Gastroesophageal sphincter (tissue), 4 donors: ENCODE measurements at regions not wholly inside any gene's neighbourhood (a gene's known extent, or its start where the extent isn't known, plus 50 kb on each side); places are given as distances from the start of the nearest gene placed in this dataset.
A peak's percentile ranks its signal among the peaks of the same experiment; 100 is the strongest.

Experiments used
- ATAC-seq: fragments of 150-250 bp; one replicate; pipeline ENCODE4 v1.9.1; 2016; ENCODE audit warnings: mild to moderate bottlenecking, moderate library complexity
- H3K27ac ChIP-seq, 4 donors: fragments of 200-600 bp; sonication (generic) in 3 of 4; 1 replicate in 3 of 4; 2 replicates in 1 of 4; pipeline ENCODE4 v1.5.1; 2016 to 2019
- H3K27me3 ChIP-seq: fragments of 200-600 bp; sonication (generic); one replicate; pipeline ENCODE4 v1.5.1; 2019
- H3K36me3 ChIP-seq, 2 donors: fragments of 200-600 bp; sonication (generic); one replicate each; pipeline ENCODE4 v1.5.1; 2019; ENCODE audit warnings: control low read depth in 1 of 2
- H3K4me1 ChIP-seq, 3 donors: fragments of 200-600 bp; sonication (generic); 1 replicate in 2 of 3; 2 replicates in 1 of 3; pipeline ENCODE4 v1.5.1; 2016 to 2019; ENCODE audit warnings: control low read depth in 2 of 3
- H3K4me3 ChIP-seq, 2 donors: fragments of 200-600 bp; sonication (generic); one replicate each; pipeline ENCODE4 v1.5.1; 2019; ENCODE audit warnings: mild to moderate bottlenecking in 1 of 2, moderate library complexity in 1 of 2
- H3K9me3 ChIP-seq, 3 donors: fragments of 200-600 bp; sonication (generic); one replicate each; pipeline ENCODE4 v1.5.1; 2017 to 2019; ENCODE audit warnings: control low read depth in 2 of 3
- EP300 ChIP-seq: sonication (generic); formaldehyde crosslinking; IDR thresholded peaks from one replicate; pipeline ENCODE4 v1.6.1; 2017; ENCODE audit warnings: antibody characterized with exemption, mild to moderate bottlenecking
- POLR2A ChIP-seq, 2 donors: fragments of 450-650 bp; IDR thresholded peaks; one replicate each; pipeline ENCODE4 v1.6.1; 2017; ENCODE audit warnings: antibody characterized with exemption in 2 of 2, mild to moderate bottlenecking in 2 of 2, moderate library complexity in 1 of 2
- POLR2AphosphoS5 ChIP-seq: sonication (generic); formaldehyde crosslinking; IDR thresholded peaks from one replicate; pipeline ENCODE4 v1.6.1; 2017; ENCODE audit warnings: antibody characterized with exemption
- WGBS, 2 donors: methylation state at CpG; one replicate each; pipeline ENCODE4 v1.1.5; 2018; ENCODE audit warnings: low coverage in 1 of 2; 5-methylcytosine and 5-hydroxymethylcytosine counted together
- TF ChIP-seq, protein P1 (sequence below), 4 experiments: fragments of 200-600 bp in 2 of 4; fragments of 450-650 bp in 2 of 4; sonication (generic) in 1 of 4; IDR thresholded peaks; one replicate each; pipeline ENCODE4 v1.5.1; 2017 to 2019; ENCODE audit warnings: antibody characterized with exemption in 4 of 4, mild to moderate bottlenecking in 2 of 4, moderate library complexity in 2 of 4

DNA sequence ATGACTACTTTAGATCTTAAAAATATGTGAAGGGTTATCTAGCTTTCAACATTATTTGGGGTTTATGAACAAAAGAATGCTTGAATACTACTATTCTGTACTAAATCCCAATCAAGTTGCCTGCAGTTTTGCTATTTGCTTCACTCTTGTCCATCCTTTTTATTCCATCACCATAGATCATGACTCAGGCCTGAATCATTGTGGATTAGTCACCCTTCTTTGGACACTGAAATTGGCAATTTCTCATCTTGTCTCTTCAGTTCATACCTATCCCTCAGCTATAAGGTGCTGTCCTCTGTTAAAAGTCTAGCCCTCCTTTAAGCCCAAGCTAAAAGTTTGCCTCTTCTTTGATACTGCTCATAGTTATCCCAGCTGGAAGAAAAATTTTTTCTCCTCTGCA lies 199.1 kb downstream of the CENPW start:
- no peak overlapping the region for H3K27ac ChIP-seq
- TF ChIP-seq, protein P1, sequence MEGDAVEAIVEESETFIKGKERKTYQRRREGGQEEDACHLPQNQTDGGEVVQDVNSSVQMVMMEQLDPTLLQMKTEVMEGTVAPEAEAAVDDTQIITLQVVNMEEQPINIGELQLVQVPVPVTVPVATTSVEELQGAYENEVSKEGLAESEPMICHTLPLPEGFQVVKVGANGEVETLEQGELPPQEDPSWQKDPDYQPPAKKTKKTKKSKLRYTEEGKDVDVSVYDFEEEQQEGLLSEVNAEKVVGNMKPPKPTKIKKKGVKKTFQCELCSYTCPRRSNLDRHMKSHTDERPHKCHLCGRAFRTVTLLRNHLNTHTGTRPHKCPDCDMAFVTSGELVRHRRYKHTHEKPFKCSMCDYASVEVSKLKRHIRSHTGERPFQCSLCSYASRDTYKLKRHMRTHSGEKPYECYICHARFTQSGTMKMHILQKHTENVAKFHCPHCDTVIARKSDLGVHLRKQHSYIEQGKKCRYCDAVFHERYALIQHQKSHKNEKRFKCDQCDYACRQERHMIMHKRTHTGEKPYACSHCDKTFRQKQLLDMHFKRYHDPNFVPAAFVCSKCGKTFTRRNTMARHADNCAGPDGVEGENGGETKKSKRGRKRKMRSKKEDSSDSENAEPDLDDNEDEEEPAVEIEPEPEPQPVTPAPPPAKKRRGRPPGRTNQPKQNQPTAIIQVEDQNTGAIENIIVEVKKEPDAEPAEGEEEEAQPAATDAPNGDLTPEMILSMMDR (IDR thresholded peaks at IDR 0.05), result no peak
- TF ChIP-seq POLR2A (IDR thresholded peaks at IDR 0.05), result no peak
- no peak for TF ChIP-seq EP300
- no peak for TF ChIP-seq POLR2AphosphoS5
- H3K27me3 ChIP-seq, result no peaks in the 10 kb centered on the region
- H3K9me3 ChIP-seq, result peaks cover 0 to 2% (median 0%) of the 10 kb centered on the region in 3 donors
- no peaks in the 10 kb centered on the region for H3K36me3 ChIP-seq
- H3K4me1 ChIP-seq, result peaks cover 0 to 41% (median 8%) of the 10 kb centered on the region in 3 donors
- no peak for ATAC-seq
- H3K4me3 ChIP-seq, result no peak overlapping the region

DNA sequence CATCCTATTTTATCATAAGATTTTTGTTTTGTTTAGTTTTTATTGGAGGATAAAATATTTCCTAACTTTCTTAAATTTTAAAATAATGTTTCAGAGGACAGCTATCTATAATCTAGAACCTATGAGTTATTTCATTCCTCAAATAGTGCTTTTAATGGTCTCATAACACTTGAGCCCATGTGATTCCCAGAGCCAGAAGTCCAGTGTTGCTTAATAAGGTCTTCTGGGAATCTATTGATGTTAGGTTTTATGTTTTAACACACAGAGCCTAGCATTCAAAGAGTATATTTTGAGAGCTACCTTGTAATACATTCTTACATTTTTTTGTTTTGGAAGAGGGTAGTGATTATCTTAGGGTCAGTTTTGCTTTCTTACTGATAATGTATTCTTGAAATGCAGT lies 200.2 kb downstream of the CENPW start:
- H3K9me3 ChIP-seq, result peaks cover 0 to 7% (median 0%) of the 10 kb centered on the region in 3 donors
- ATAC-seq, result no peak
- H3K4me1 ChIP-seq, result peaks cover 0 to 41% (median 8%) of the 10 kb centered on the region in 3 donors
- H3K4me3 ChIP-seq, result no peak overlapping the region
- no peaks in the 10 kb centered on the region for H3K36me3 ChIP-seq
- TF ChIP-seq EP300 (no peak), POLR2AphosphoS5 (no peak), POLR2A (IDR thresholded peaks at IDR 0.05) (no peak)
- TF ChIP-seq, protein P1 (IDR thresholded peaks at IDR 0.05), result no peak
- no peaks in the 10 kb centered on the region for H3K27me3 ChIP-seq
- no peak overlapping the region for H3K27ac ChIP-seq

DNA sequence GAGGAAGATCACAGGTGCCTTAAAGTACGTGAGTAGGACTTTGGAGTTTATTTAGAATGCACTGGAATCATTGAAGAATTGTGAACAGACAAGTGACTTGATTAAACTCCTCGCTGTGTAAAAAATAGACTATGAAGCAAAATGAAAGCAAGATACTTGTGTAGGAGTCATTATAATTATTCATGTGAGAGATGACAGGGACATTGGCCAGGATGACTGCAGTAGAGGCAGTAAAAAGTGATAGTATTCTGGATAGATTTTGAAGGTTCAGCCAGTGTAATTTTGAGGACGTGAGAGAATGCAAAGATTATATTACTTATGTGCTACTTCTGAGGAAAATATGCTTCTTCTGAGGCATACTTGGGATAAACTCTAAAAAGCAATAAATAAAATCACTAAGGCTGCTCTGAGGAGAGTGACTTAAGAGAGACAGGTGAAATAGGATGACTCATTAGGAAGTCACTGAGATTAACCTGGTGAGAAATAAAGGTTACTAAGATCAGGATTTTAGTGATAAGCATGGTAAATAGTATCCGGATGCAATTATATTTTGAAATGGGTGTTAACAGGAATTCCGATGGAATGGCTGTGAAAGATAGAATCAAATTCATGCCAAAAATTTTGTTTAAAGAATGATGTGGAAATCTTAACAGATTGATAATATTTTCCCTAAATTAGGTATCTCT lies 202.0 kb downstream of the CENPW start:
- Histone ChIP-seq H3K36me3 (no peaks in the 10 kb centered on the region), H3K9me3 (peaks cover 0 to 7% (median 0%) of the 10 kb centered on the region in 3 donors), H3K27ac (peak overlapping the region in 1 of 4 donors; percentile 20), H3K4me3 (no peak overlapping the region), H3K27me3 (no peaks in the 10 kb centered on the region), H3K4me1 (peaks cover 0 to 23% (median 5%) of the 10 kb centered on the region in 3 donors)
- no peak for ATAC-seq
- WGBS, 2 donors, result 41 to 59% methylated on average over 5 of the region's 5 CpGs
- TF ChIP-seq, protein P1 (IDR thresholded peaks at IDR 0.05), result no peak
- TF ChIP-seq POLR2AphosphoS5 (no peak), POLR2A (IDR thresholded peaks at IDR 0.05) (no peak), EP300 (no peak)

DNA sequence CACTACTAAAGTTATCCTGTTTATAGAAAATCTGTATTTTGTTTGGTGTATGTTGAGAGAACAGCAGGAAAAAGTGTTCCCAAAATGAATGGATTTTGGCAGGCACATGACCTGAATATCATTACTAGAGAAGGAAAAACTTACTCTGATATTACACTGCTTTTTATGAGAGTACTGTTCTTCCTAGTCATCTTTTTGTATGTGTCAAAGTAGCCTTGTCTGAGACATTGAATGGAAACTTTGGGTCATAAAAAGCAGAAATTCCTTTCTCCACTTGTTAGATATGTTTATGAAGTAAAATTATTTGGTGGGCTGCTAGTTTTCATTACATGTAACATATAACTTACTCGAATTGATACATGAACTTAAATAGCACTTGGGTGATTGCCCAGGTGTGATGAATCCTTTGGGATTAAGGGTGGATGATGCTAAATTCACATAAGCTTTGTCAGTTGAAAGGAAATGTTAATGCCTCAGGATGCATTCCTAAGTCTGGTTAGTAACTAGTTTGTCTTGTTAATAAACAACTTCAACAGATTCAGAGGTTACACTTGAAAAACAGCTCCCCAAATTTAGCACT lies 206.7 kb downstream of the CENPW start:
- 33 to 44% methylated on average over 1 of the region's 1 CpG for whole genome bisulfite sequencing, 2 donors
- no peak overlapping the region for H3K27ac ChIP-seq
- peaks cover 0 to 7% (median 0%) of the 10 kb centered on the region in 3 donors for H3K9me3 ChIP-seq
- H3K4me1 ChIP-seq, result peaks cover 0 to 7% (median 0%) of the 10 kb centered on the region in 3 donors
- H3K36me3 ChIP-seq, result no peaks in the 10 kb centered on the region
- no peaks in the 10 kb centered on the region for H3K27me3 ChIP-seq
- no peak for ATAC-seq
- TF ChIP-seq EP300 (no peak), POLR2AphosphoS5 (no peak), POLR2A (IDR thresholded peaks at IDR 0.05) (no peak)
- TF ChIP-seq, protein P1 (IDR thresholded peaks at IDR 0.05), result no peak
- H3K4me3 ChIP-seq, result no peak overlapping the region

DNA sequence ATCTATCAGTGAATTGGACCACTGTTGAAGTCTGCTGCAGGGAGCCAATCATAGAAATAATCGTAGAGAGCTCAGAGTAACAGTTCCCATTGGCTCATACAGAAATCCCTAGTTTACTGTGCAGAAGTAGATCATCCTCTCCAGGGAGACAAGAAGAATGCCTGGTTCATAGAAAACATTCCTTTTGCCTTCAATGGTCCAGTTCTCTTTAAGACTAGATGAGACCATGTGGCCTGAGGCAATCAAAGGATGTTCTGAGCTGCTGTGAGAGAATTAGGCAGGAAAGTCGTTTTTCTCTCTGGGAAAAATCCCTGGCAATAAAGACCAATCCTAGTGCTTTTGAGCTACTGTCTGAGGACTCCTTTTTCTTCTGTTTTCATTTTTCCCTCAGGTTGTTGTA lies 208.4 kb downstream of the CENPW start:
- H3K27me3 ChIP-seq, result no peaks in the 10 kb centered on the region
- no peak overlapping the region for H3K27ac ChIP-seq
- no peaks in the 10 kb centered on the region for H3K4me1 ChIP-seq
- H3K4me3 ChIP-seq, result no peak overlapping the region
- no peak for TF ChIP-seq POLR2A (IDR thresholded peaks at IDR 0.05)
- TF ChIP-seq POLR2AphosphoS5, result no peak
- TF ChIP-seq, protein P1 (IDR thresholded peaks at IDR 0.05), result no peak
- no peak for TF ChIP-seq EP300
- no peak for ATAC-seq
- 45 to 47% methylated on average over 1 to 2 of the region's 2 CpGs for WGBS, 2 donors
- no peaks in the 10 kb centered on the region for H3K36me3 ChIP-seq
- H3K9me3 ChIP-seq, result peaks cover 0 to 7% (median 0%) of the 10 kb centered on the region in 3 donors
